ENCODE measurements at regions not wholly inside any gene's neighbourhood (a gene's known extent, or its start where the extent isn't known, plus 50 kb on each side); places are given as distances from the start of the nearest gene placed in this dataset.

DNA sequence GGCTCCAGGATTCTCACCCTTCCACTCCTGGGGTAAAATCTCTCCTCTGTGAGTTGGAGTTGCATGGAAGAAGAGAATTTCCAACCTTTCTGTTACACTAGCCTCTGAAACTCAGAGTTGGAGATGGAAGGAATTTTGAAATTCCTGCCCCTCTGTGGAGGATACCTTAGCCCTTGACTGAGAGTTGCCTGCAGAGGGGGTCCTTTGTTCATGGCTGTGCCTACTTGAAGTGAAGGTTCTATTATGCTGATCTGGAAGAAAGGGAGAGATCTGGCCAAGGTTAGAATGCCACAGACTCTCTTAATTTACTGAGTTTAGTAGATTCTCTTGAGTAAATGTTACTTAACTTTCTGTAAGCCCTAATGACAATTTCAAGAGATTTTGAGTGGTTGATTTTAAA, 626.6 kb upstream of the GYPC start:
- DNase-seq (ENCODE audit: low spot score) (no peak), FAIRE-seq (no peak), ATAC-seq (no peak)
- Histone ChIP-seq H4K20me1 (ENCODE audit: insufficient read depth, low read length) (no peaks in the 10 kb centered on the region), H2AFZ (ENCODE audit: low read length) (no peak overlapping the region), H3K4me2 (ENCODE audit: low read depth, low read length) (no peak overlapping the region), H3K4me1 (ENCODE audit: insufficient read depth, low read length) (no peaks in the 10 kb centered on the region), H3K36me3 (replicated peaks in 1 of 2; ENCODE audit: control insufficient read depth in 1 of 2, insufficient read depth in 2 of 2, low read length in 2 of 2) (no peaks in the 10 kb centered on the region), H3K9ac (ENCODE audit: insufficient read depth, low read depth, low read length) (no peak overlapping the region), H3K4me3 (replicated peaks in 1 of 3; ENCODE audit: insufficient read depth in 1 of 3, low read depth in 2 of 3, low read length in 3 of 3) (no peak overlapping the region), H3K27ac (ENCODE audit: extremely low read length, insufficient read depth, low read length) (no peak overlapping the region), H3K79me2 (ENCODE audit: insufficient read depth, low read length) (no peaks in the 10 kb centered on the region), H3K9me3 (ENCODE audit: low read length) (peaks cover 84% of the 10 kb centered on the region), H3K27me3 (ENCODE audit: control insufficient read depth in 1 of 2, insufficient read depth in 2 of 2, low read length in 2 of 2) (no peaks in the 10 kb centered on the region)
- ChIA-PET CTCF (ENCODE audit: low intra/inter-chr PET ratio, low total read pairs) (no interaction called here), POLR2A (no interaction called here)
- in situ Hi-C loops (cut with HindIII; ENCODE audit: extremely low pct_ligation_motif_present, low pct_unique_long_range_greater_than_20kb) (no loop called here), intact Hi-C loops (cut with micrococcal nuclease; ENCODE audit: unreplicated experiment) (no loop called here)
- no peak for TF ChIP-seq MXD4 (CRISPR knock-in tag; IDR thresholded peaks at IDR 0.05)
- TF ChIP-seq CCAR2 (optimal IDR thresholded peaks at IDR 0.05; ENCODE audit: low read depth, low read length) = no peak
- TF ChIP-seq, protein P1, sequence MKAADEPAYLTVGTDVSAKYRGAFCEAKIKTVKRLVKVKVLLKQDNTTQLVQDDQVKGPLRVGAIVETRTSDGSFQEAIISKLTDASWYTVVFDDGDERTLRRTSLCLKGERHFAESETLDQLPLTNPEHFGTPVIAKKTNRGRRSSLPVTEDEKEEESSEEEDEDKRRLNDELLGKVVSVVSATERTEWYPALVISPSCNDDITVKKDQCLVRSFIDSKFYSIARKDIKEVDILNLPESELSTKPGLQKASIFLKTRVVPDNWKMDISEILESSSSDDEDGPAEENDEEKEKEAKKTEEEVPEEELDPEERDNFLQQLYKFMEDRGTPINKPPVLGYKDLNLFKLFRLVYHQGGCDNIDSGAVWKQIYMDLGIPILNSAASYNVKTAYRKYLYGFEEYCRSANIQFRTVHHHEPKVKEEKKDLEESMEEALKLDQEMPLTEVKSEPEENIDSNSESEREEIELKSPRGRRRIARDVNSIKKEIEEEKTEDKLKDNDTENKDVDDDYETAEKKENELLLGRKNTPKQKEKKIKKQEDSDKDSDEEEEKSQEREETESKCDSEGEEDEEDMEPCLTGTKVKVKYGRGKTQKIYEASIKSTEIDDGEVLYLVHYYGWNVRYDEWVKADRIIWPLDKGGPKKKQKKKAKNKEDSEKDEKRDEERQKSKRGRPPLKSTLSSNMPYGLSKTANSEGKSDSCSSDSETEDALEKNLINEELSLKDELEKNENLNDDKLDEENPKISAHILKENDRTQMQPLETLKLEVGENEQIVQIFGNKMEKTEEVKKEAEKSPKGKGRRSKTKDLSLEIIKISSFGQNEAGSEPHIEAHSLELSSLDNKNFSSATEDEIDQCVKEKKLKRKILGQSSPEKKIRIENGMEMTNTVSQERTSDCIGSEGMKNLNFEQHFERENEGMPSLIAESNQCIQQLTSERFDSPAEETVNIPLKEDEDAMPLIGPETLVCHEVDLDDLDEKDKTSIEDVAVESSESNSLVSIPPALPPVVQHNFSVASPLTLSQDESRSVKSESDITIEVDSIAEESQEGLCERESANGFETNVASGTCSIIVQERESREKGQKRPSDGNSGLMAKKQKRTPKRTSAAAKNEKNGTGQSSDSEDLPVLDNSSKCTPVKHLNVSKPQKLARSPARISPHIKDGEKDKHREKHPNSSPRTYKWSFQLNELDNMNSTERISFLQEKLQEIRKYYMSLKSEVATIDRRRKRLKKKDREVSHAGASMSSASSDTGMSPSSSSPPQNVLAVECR (CRISPR knock-in tag; IDR thresholded peaks at IDR 0.05; ENCODE audit: borderline replicate concordance) = no peak
- TF ChIP-seq RFXAP (CRISPR knock-in tag; IDR thresholded peaks at IDR 0.05; ENCODE audit: borderline replicate concordance) = no peak
- no peak for TF ChIP-seq PAF1 (CRISPR knock-in tag; IDR thresholded peaks at IDR 0.05)
- TF ChIP-seq FOXA1 (IDR thresholded peaks at IDR 0.05) = no peak
- no peak for TF ChIP-seq FOXA1 (CRISPR knock-in tag; IDR thresholded peaks at IDR 0.05)
- no peak for TF ChIP-seq POGZ (CRISPR knock-in tag; IDR thresholded peaks at IDR 0.05)
- no peak for TF ChIP-seq ZFP36 (IDR thresholded peaks at IDR 0.05; ENCODE audit: borderline replicate concordance, low read depth, low read length, partially characterized antibody)
- TF ChIP-seq HMG20A (CRISPR knock-in tag; IDR thresholded peaks at IDR 0.05; ENCODE audit: borderline replicate concordance) = no peak
- TF ChIP-seq, protein P2, sequence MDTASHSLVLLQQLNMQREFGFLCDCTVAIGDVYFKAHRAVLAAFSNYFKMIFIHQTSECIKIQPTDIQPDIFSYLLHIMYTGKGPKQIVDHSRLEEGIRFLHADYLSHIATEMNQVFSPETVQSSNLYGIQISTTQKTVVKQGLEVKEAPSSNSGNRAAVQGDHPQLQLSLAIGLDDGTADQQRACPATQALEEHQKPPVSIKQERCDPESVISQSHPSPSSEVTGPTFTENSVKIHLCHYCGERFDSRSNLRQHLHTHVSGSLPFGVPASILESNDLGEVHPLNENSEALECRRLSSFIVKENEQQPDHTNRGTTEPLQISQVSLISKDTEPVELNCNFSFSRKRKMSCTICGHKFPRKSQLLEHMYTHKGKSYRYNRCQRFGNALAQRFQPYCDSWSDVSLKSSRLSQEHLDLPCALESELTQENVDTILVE (CRISPR knock-in tag; IDR thresholded peaks at IDR 0.05) = no peak
- TF ChIP-seq KLF9 (CRISPR knock-in tag; IDR thresholded peaks at IDR 0.05; ENCODE audit: low read depth) = no peak
- TF ChIP-seq, protein P3, sequence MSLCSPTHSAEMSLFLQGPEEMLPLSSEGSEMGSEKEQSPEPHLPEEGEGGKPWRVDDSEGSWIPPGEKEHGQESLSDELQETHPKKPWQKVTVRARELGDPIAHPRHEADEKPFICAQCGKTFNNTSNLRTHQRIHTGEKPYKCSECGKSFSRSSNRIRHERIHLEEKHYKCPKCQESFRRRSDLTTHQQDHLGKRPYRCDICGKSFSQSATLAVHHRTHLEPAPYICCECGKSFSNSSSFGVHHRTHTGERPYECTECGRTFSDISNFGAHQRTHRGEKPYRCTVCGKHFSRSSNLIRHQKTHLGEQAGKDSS (CRISPR knock-in tag; IDR thresholded peaks at IDR 0.05; ENCODE audit: borderline replicate concordance, low read depth) = no peak
- TF ChIP-seq ZNF746 (CRISPR knock-in tag; IDR thresholded peaks at IDR 0.05) = no peak
- no peak for TF ChIP-seq ZNF660 (CRISPR knock-in tag; IDR thresholded peaks at IDR 0.05; ENCODE audit: borderline replicate concordance, low read depth)
- no peak for TF ChIP-seq FLYWCH1 (CRISPR knock-in tag; IDR thresholded peaks at IDR 0.05)
- TF ChIP-seq, protein P4, sequence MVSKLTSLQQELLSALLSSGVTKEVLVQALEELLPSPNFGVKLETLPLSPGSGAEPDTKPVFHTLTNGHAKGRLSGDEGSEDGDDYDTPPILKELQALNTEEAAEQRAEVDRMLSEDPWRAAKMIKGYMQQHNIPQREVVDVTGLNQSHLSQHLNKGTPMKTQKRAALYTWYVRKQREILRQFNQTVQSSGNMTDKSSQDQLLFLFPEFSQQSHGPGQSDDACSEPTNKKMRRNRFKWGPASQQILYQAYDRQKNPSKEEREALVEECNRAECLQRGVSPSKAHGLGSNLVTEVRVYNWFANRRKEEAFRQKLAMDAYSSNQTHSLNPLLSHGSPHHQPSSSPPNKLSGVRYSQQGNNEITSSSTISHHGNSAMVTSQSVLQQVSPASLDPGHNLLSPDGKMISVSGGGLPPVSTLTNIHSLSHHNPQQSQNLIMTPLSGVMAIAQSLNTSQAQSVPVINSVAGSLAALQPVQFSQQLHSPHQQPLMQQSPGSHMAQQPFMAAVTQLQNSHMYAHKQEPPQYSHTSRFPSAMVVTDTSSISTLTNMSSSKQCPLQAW (CRISPR knock-in tag; IDR thresholded peaks at IDR 0.05) = no peak
- no peak for TF ChIP-seq ZNF878 (CRISPR knock-in tag; IDR thresholded peaks at IDR 0.05)
- TF ChIP-seq ZNF264 (CRISPR knock-in tag; IDR thresholded peaks at IDR 0.05) = no peak
- BruUV-seq (replicated peaks) = no TSS peak

All from HepG2 (cell line).